Calu3 (cell line): ENCODE measurements at regions not wholly inside any gene's neighbourhood (a gene's known extent, or its start where the extent isn't known, plus 50 kb on each side); places are given as distances from the start of the nearest gene placed in this dataset.
"Not testable (repeated sequence)": the region's sequence is repeated elsewhere in the genome, so short reads cannot be mapped to it uniquely, and the experiment has no call there.

Source experiments
- BruUV-seq: library from RNA; stranded (reverse); fragments of 400-500 nt; replicated peaks from 2 replicates; lab custom pipeline; 2021; lab: Mats Ljungman, UMichigan
- CTCF ChIA-PET: fragments of 300-600 bp; sonication (Branson Sonifier 250); formaldehyde crosslinking; loops from one replicate; lab custom pipeline; 2022; ENCODE audit warnings: antibody characterized with exemption; lab: Charles Lee
- DNase-seq: peaks from one replicate; pipeline ENCODE4 v3.0.0; 2022
- H3K27ac Mint-ChIP-seq: one replicate; pipeline ENCODE4 v1.8.0; 2022; ENCODE audit warnings: mixed read lengths; ENCODE audit not compliant: unreplicated experiment
- H3K27me3 Mint-ChIP-seq: one replicate; pipeline ENCODE4 v1.8.0; 2022; ENCODE audit warnings: mixed read lengths; ENCODE audit not compliant: unreplicated experiment
- H3K36me3 Mint-ChIP-seq: one replicate; pipeline ENCODE4 v1.8.0; 2022; ENCODE audit warnings: mild to moderate bottlenecking, moderate library complexity, mixed read lengths; ENCODE audit not compliant: insufficient read depth, unreplicated experiment
- H3K4me1 Mint-ChIP-seq: one replicate; pipeline ENCODE4 v1.8.0; 2022; ENCODE audit warnings: mild to moderate bottlenecking, low read depth, mixed read lengths; ENCODE audit not compliant: unreplicated experiment
- H3K4me3 Mint-ChIP-seq: one replicate; pipeline ENCODE4 v1.8.0; 2022; ENCODE audit warnings: mild to moderate bottlenecking, low read depth, moderate library complexity, mixed read lengths; ENCODE audit not compliant: unreplicated experiment
- H3K9me3 Mint-ChIP-seq: one replicate; pipeline ENCODE4 v1.8.0; 2022; ENCODE audit warnings: low read depth, mixed read lengths; ENCODE audit not compliant: unreplicated experiment
- intact Hi-C: fragments of 100-400 bp; cut with micrococcal nuclease; formaldehyde crosslinking; loops from one replicate; pipeline ENCODE4 v1.10.0; 2022; ENCODE audit not compliant: unreplicated experiment
- TF ChIP-seq, protein P1 (sequence below): fragments of 200-600 bp; IDR thresholded peaks from one replicate; pipeline ENCODE4 v1.8.0; 2022; ENCODE audit warnings: antibody characterized with exemption; ENCODE audit not compliant: unreplicated experiment

DNA sequence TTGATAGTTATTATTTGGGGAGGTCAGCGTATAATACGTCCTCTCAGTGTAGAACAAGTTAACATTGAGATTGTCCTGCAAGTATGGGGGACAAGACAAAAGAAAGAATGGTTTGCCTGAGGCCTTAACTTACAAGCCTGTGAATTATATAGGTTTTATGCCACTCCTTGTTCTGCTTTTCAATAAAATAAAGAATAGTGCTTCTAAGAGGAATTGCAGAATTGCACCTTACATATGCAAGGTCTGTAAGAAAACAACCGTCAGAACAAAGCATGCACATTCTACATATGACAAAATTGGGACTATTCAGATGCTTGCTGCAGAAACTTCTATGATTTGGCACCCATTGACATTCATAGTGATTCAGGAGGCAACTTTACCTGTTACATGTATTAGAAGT, 785.0 kb downstream of the NR4A2 start:
- BruUV-seq = no TSS peak
- no peak overlapping the region for H3K27ac Mint-ChIP-seq
- intact Hi-C loops = no loop called here
- peaks cover 7% of the 10 kb centered on the region for H3K9me3 Mint-ChIP-seq
- no peaks in the 10 kb centered on the region for H3K4me1 Mint-ChIP-seq
- H3K27me3 Mint-ChIP-seq = no peaks in the 10 kb centered on the region
- CTCF ChIA-PET = no interaction called here
- no peaks in the 10 kb centered on the region for H3K36me3 Mint-ChIP-seq
- H3K4me3 Mint-ChIP-seq = no peak overlapping the region
- DNase-seq = no peak
- TF ChIP-seq, protein P1, sequence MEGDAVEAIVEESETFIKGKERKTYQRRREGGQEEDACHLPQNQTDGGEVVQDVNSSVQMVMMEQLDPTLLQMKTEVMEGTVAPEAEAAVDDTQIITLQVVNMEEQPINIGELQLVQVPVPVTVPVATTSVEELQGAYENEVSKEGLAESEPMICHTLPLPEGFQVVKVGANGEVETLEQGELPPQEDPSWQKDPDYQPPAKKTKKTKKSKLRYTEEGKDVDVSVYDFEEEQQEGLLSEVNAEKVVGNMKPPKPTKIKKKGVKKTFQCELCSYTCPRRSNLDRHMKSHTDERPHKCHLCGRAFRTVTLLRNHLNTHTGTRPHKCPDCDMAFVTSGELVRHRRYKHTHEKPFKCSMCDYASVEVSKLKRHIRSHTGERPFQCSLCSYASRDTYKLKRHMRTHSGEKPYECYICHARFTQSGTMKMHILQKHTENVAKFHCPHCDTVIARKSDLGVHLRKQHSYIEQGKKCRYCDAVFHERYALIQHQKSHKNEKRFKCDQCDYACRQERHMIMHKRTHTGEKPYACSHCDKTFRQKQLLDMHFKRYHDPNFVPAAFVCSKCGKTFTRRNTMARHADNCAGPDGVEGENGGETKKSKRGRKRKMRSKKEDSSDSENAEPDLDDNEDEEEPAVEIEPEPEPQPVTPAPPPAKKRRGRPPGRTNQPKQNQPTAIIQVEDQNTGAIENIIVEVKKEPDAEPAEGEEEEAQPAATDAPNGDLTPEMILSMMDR = no peak

- H3K27me3 Mint-ChIP-seq = no peaks in the 10 kb centered on the region
- TF ChIP-seq, protein P1 = no peak
- no peak overlapping the region for H3K27ac Mint-ChIP-seq
- H3K36me3 Mint-ChIP-seq = no peaks in the 10 kb centered on the region
- no peak overlapping the region for H3K4me3 Mint-ChIP-seq
- no peak for DNase-seq
- BruUV-seq = no TSS peak
- H3K4me1 Mint-ChIP-seq = no peaks in the 10 kb centered on the region
- peaks cover 5% of the 10 kb centered on the region for H3K9me3 Mint-ChIP-seq
- intact Hi-C loops = no loop called here
- CTCF ChIA-PET = no interaction called here
These were observed 785.6 kb downstream of the NR4A2 start for GRCh38 chr2:155546721-155547555.

DNA sequence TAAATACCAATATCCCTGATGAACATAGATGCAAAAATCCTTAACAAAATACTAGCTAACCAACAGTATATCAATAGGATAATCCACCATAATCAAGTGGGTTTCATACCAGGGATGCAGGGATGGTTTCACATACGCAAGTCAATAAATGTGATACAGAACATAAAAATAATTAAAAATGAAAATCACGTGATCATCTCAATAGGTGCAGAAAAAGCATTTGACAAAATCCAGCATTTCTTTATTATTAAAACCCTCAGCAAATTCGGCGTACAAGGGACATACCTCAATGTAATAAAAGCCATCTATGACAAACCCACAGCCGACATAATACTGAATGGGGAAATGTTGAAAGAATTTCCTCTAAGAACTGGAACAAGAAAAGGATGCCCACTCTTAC, 793.5 kb downstream of the NR4A2 start:
- H3K27me3 Mint-ChIP-seq, H3K4me1 Mint-ChIP-seq, H3K4me3 Mint-ChIP-seq, H3K9me3 Mint-ChIP-seq, DNase-seq, CTCF ChIA-PET, intact Hi-C loops, H3K27ac Mint-ChIP-seq, H3K36me3 Mint-ChIP-seq, BruUV-seq: not testable (repeated sequence)

DNA sequence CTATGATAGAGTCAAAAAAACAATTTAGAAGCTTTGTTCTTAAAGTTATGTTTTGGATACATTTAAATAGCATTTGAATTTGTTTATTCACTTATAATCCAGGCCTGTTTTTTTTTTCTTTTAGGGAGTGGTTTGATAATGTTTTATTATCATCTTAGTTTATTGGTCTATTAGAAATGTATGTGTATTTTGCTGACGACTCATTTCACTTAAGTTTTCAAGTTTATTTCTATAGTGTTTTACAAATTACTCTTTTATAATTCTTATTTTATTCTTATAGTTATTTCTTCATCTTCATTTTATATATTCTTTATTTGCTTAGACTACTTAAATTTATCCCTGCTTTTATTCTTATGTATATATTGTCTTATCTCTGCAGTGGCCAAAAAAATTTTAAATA, 804.5 kb downstream of the NR4A2 start:
- H3K36me3 Mint-ChIP-seq = no peaks in the 10 kb centered on the region
- no peak for DNase-seq
- CTCF ChIA-PET = no interaction called here
- no peak overlapping the region for H3K4me3 Mint-ChIP-seq
- no peak overlapping the region for H3K27ac Mint-ChIP-seq
- intact Hi-C loops = no loop called here
- H3K9me3 Mint-ChIP-seq = peaks cover 3% of the 10 kb centered on the region
- H3K4me1 Mint-ChIP-seq = no peaks in the 10 kb centered on the region
- no TSS peak for BruUV-seq
- no peaks in the 10 kb centered on the region for H3K27me3 Mint-ChIP-seq
- TF ChIP-seq, protein P1 = no peak

DNA sequence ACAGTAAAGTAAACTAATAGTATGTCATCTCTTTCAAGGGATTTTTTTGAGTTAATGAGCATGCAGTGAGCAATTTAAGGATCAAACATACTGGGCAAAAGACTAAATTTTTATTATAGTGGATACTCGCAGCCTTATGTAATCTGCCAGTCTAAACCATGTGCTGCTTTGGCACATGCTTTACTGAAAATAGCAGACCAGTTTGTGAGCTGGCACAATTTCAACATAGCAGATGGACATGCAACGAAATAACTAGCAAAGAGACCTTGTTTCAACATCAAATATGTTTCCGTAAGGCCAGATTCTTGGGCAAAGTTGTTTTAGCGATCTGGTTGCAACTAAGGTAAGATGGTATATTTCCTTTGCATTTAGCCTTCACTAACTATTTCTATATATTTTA, 807.3 kb downstream of the NR4A2 start:
- Mint-ChIP-seq H3K4me3 (no peak overlapping the region), H3K9me3 (peaks cover 5% of the 10 kb centered on the region), H3K4me1 (no peaks in the 10 kb centered on the region), H3K27ac (no peak overlapping the region), H3K36me3 (no peaks in the 10 kb centered on the region), H3K27me3 (no peaks in the 10 kb centered on the region)
- CTCF ChIA-PET = no interaction called here
- no TSS peak for BruUV-seq
- no peak for DNase-seq
- TF ChIP-seq, protein P1 = no peak
- intact Hi-C loops = no loop called here
